MM.1S (cell line): ENCODE measurements at regions not wholly inside any gene's neighbourhood (a gene's known extent, or its start where the extent isn't known, plus 50 kb on each side); places are given as distances from the start of the nearest gene placed in this dataset.

Source experiments
- DNase-seq: peaks from one replicate; pipeline ENCODE4 v3.0.0-alpha.2; 2015
- H2AFZ ChIP-seq: fragments of 300-600 bp; sonication (generic); 2 replicates; pipeline ENCODE4 v1.6.0; 2016; ENCODE audit warnings: antibody characterized with exemption, low read length
- H3F3A ChIP-seq: fragments of 300-600 bp; sonication (generic); 2 replicates; pipeline ENCODE4 v1.6.1; 2016; ENCODE audit warnings: mild to moderate bottlenecking, antibody characterized with exemption, low read length, moderate library complexity, mixed read lengths; ENCODE audit not compliant: insufficient read depth
- H3K27ac ChIP-seq: fragments of 300-600 bp; sonication (generic); 2 replicates; pipeline ENCODE4 v1.5.1; 2016; ENCODE audit warnings: mild to moderate bottlenecking, low read length
- H3K27me3 ChIP-seq: fragments of 300-600 bp; sonication (generic); replicated peaks from 2 replicates; pipeline ENCODE4 v1.6.0; 2016; ENCODE audit warnings: low read length; ENCODE audit not compliant: insufficient read depth
- H3K36me3 ChIP-seq: fragments of 300-600 bp; sonication (generic); replicated peaks from 2 replicates; pipeline ENCODE4 v1.6.1; 2016; ENCODE audit warnings: mild to moderate bottlenecking, low read length, mixed read lengths; ENCODE audit not compliant: insufficient read depth
- H3K4me1 ChIP-seq: fragments of 300-600 bp; sonication (generic); 2 replicates; pipeline ENCODE4 v1.6.1; 2016; ENCODE audit warnings: low read length, mixed read lengths
- H3K4me2 ChIP-seq: fragments of 300-600 bp; sonication (generic); 2 replicates; pipeline ENCODE4 v1.6.0; 2016; ENCODE audit warnings: low read depth, low read length
- H3K4me3 ChIP-seq: fragments of 300-600 bp; sonication (generic); 2 replicates; pipeline ENCODE4 v1.5.1; 2016; ENCODE audit warnings: low read length, mixed read lengths
- H3K79me2 ChIP-seq: fragments of 300-600 bp; sonication (generic); 2 replicates; pipeline ENCODE4 v1.6.1; 2016; ENCODE audit warnings: mixed run types, low read length, mixed read lengths
- H3K9ac ChIP-seq: fragments of 300-600 bp; sonication (generic); 2 replicates; pipeline ENCODE4 v1.6.1; 2016; ENCODE audit warnings: low read length, mixed read lengths
- H3K9me2 ChIP-seq: fragments of 300-600 bp; sonication (generic); replicated peaks from 2 replicates; pipeline ENCODE4 v1.6.1; 2016; ENCODE audit warnings: mild to moderate bottlenecking, low read length, mixed read lengths; ENCODE audit not compliant: insufficient read depth
- H3K9me3 ChIP-seq: fragments of 300-600 bp; sonication (generic); replicated peaks from 2 replicates; pipeline ENCODE4 v1.6.1; 2016; ENCODE audit warnings: mild to moderate bottlenecking, low read length, mixed read lengths; ENCODE audit not compliant: insufficient read depth
- H4K20me1 ChIP-seq: fragments of 300-600 bp; sonication (generic); 2 replicates; pipeline ENCODE4 v1.6.1; 2016; ENCODE audit warnings: mild to moderate bottlenecking, low read length, moderate library complexity, mixed read lengths; ENCODE audit not compliant: insufficient read depth
- EZH2 ChIP-seq: fragments of 300-600 bp; sonication (generic); optimal IDR thresholded peaks from 2 replicates; pipeline ENCODE3; 2017; ENCODE audit warnings: low read depth, mild to moderate bottlenecking, antibody characterized with exemption, low read length, mixed read lengths
- EZH2phosphoT487 ChIP-seq: fragments of 300-600 bp; sonication (generic); IDR thresholded peaks from 2 replicates; pipeline ENCODE4 v1.6.1; 2018; ENCODE audit warnings: antibody characterized with exemption, low read length
- TF ChIP-seq, protein P1 (sequence below): fragments of 300-600 bp; sonication (generic); IDR thresholded peaks from 2 replicates; pipeline ENCODE4 v1.5.1; 2016; ENCODE audit warnings: antibody characterized with exemption, low read length, mixed read lengths

DNA sequence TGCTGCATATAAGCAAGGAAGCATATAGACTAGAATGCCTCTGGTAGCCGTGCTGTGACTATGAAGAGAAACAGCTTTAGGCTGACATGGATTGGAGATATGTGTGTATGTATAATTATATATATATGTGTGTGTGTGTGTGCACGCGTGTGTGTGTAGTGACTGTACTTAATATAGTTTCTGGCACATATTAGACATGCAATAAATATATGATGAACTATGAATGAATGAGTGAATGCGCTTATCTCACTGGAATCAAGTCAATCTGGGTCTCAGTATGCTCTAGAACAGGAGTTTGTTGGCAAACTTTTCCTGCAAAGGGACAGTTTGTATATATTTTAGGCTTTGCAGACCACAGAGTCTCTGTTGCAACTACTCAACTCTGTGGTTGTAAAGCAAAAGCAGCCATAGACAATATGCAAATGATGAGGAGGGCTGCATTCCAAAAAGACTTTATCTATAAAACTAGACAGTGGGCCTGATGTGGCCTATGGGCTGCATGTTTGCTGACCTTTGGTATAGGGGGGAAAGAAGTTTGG, 482.9 kb upstream of the USP24 start:
- Histone ChIP-seq H3K9me3 (no peaks in the 10 kb centered on the region), H3K79me2 (no peaks in the 10 kb centered on the region), H3K9ac (no peak overlapping the region), H2AFZ (no peak overlapping the region), H3K27me3 (no peaks in the 10 kb centered on the region), H3F3A (no peaks in the 10 kb centered on the region), H3K4me1 (no peaks in the 10 kb centered on the region), H3K4me2 (no peak overlapping the region), H3K36me3 (no peaks in the 10 kb centered on the region), H3K9me2 (no peaks in the 10 kb centered on the region; the same call in 1 of the 2 replicates), H3K27ac (no peak overlapping the region), H3K4me3 (no peak overlapping the region), H4K20me1 (no peaks in the 10 kb centered on the region)
- DNase-seq, result no peak
- TF ChIP-seq EZH2phosphoT487 (no peak), EZH2 (no peak)
- TF ChIP-seq, protein P1, sequence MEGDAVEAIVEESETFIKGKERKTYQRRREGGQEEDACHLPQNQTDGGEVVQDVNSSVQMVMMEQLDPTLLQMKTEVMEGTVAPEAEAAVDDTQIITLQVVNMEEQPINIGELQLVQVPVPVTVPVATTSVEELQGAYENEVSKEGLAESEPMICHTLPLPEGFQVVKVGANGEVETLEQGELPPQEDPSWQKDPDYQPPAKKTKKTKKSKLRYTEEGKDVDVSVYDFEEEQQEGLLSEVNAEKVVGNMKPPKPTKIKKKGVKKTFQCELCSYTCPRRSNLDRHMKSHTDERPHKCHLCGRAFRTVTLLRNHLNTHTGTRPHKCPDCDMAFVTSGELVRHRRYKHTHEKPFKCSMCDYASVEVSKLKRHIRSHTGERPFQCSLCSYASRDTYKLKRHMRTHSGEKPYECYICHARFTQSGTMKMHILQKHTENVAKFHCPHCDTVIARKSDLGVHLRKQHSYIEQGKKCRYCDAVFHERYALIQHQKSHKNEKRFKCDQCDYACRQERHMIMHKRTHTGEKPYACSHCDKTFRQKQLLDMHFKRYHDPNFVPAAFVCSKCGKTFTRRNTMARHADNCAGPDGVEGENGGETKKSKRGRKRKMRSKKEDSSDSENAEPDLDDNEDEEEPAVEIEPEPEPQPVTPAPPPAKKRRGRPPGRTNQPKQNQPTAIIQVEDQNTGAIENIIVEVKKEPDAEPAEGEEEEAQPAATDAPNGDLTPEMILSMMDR, result no peak

DNA sequence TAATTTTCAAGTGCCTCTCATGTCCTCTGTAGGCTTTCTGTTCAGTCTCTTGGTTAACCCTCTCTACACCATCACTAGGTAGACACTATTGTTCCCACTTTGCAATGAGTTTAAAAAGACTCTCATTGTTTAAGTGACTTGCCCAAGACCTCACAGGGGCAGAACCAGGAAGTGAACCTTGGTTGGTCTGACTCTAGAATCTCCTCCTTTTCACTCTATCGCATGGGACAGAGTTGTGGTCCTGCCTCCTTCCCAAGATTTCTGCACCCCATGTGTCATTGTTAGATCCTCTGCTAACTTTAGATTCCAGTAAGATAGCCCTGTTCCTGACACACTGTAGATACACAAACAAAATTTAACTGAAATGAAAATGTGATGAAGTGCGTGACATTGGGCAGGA, 481.7 kb upstream of the USP24 start:
- Histone ChIP-seq H3K79me2 (no peaks in the 10 kb centered on the region), H3K36me3 (no peaks in the 10 kb centered on the region), H3K27me3 (no peaks in the 10 kb centered on the region), H3K27ac (no peak overlapping the region), H3K4me2 (no peak overlapping the region), H2AFZ (no peak overlapping the region), H3K9me2 (no peaks in the 10 kb centered on the region; the same call in 1 of the 2 replicates), H3K9ac (no peak overlapping the region), H3F3A (no peaks in the 10 kb centered on the region), H3K9me3 (no peaks in the 10 kb centered on the region), H3K4me1 (no peaks in the 10 kb centered on the region), H3K4me3 (no peak overlapping the region), H4K20me1 (no peaks in the 10 kb centered on the region)
- TF ChIP-seq, protein P1, result no peak
- TF ChIP-seq EZH2phosphoT487, result no peak
- no peak for TF ChIP-seq EZH2
- no peak for DNase-seq

DNA sequence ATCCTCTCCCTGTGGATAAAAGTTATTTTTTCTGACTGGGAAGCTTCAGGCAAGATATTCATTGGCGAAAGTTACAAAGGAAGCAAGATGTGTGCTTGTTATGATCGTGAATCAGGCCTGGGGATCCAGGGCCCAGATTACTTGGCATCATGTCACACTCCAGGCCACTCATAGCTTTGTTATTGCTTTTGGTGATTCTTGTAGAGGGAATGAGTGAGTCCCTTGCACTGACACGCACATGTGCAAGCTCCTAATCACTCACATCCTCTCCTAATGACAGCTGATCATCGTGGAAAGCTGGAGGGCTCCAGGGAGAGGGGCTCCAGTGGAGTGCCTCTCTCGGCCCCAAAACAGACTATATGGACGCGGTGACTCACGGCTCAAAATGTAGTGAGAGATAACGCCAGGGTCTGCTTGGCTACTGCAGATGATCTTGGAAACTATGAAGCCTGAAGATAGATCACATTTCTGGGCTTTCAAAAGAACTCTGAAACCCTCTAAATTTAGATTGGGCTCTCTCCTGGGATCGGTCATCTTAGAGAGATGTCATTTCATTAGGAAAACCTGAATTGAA, 481.1 kb upstream of the USP24 start:
- H3K79me2 ChIP-seq, result no peaks in the 10 kb centered on the region
- no peaks in the 10 kb centered on the region for H4K20me1 ChIP-seq
- no peak for DNase-seq
- no peak overlapping the region for H3K9ac ChIP-seq
- no peak overlapping the region for H3K4me2 ChIP-seq
- TF ChIP-seq EZH2 (no peak), EZH2phosphoT487 (no peak)
- TF ChIP-seq, protein P1, result no peak
- no peaks in the 10 kb centered on the region for H3F3A ChIP-seq
- no peaks in the 10 kb centered on the region for H3K9me3 ChIP-seq
- H3K4me1 ChIP-seq, result no peaks in the 10 kb centered on the region
- H3K36me3 ChIP-seq, result no peaks in the 10 kb centered on the region
- H2AFZ ChIP-seq, result no peak overlapping the region
- no peak overlapping the region for H3K4me3 ChIP-seq
- no peaks in the 10 kb centered on the region for H3K27me3 ChIP-seq
- no peak overlapping the region for H3K27ac ChIP-seq
- H3K9me2 ChIP-seq, result no peaks in the 10 kb centered on the region; the same call in 1 of the 2 replicates
